ENCODE measurements at regions not wholly inside any gene's neighbourhood (a gene's known extent, or its start where the extent isn't known, plus 50 kb on each side); places are given as distances from the start of the nearest gene placed in this dataset.

GRCh38 chr20:23212464-23212995, 126.4 kb upstream of the CD93 start:
- Histone ChIP-seq H2AFZ (ENCODE audit: low read depth) (no peak overlapping the region), H3K4me3 (IDR thresholded peaks at IDR 0.05; ENCODE audit: insufficient read depth, low read depth, low read length) (no peak overlapping the region), H4K20me1 (ENCODE audit: insufficient read depth) (no peaks in the 10 kb centered on the region), H3K4me2 (no peak overlapping the region), H3K9ac (no peak overlapping the region), H3K79me2 (ENCODE audit: insufficient read depth, low read depth) (no peaks in the 10 kb centered on the region), H3K4me1 (ENCODE audit: low read depth, poor library complexity, severe bottlenecking) (no peaks in the 10 kb centered on the region), H3K27me3 (ENCODE audit: insufficient read depth, low read depth) (no peaks in the 10 kb centered on the region), H3K27ac (no peak overlapping the region), H3K36me3 (ENCODE audit: insufficient read depth) (no peaks in the 10 kb centered on the region)
- no peak for TF ChIP-seq CTCF (conservative IDR thresholded peaks at IDR 0.05; ENCODE audit: low read depth, low read length)

- H3K4me1 ChIP-seq (ENCODE audit: low read depth, poor library complexity, severe bottlenecking), result no peaks in the 10 kb centered on the region
- no peaks in the 10 kb centered on the region for H3K27me3 ChIP-seq (ENCODE audit: insufficient read depth, low read depth)
- no peak overlapping the region for H3K27ac ChIP-seq
- no peak overlapping the region for H3K9ac ChIP-seq
- no peak overlapping the region for H2AFZ ChIP-seq (ENCODE audit: low read depth)
- H3K4me2 ChIP-seq, result no peak overlapping the region
- no peaks in the 10 kb centered on the region for H3K79me2 ChIP-seq (ENCODE audit: insufficient read depth, low read depth)
- no peak for TF ChIP-seq CTCF (conservative IDR thresholded peaks at IDR 0.05; ENCODE audit: low read depth, low read length)
- H3K4me3 ChIP-seq (IDR thresholded peaks at IDR 0.05; ENCODE audit: insufficient read depth, low read depth, low read length), result no peak overlapping the region
- no peaks in the 10 kb centered on the region for H4K20me1 ChIP-seq (ENCODE audit: insufficient read depth)
- H3K36me3 ChIP-seq (ENCODE audit: insufficient read depth), result no peaks in the 10 kb centered on the region
These were observed 125.9 kb upstream of the CD93 start for GRCh38 chr20:23212011-23212410.

DNA sequence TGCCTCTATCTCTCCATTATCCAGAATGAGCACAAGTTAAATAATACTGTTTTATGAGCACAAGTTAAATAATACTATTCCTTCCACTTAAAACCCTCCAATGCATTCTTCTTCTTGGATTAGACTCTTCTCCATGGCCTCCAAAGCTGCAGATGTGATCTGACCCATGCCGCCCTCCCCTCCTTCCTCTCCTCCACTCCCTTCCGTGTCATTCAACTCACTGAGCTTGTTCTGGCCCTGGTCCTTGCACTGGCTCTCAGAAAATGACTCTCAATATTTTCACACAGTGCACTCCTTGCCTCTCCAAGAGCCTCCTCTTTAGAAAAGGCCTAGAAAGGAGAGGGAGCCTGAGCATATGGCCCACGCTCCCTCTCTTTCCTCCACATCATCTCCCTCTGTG, 125.0 kb upstream of the CD93 start:
- H2AFZ ChIP-seq (ENCODE audit: low read depth), result no peak overlapping the region
- no peaks in the 10 kb centered on the region for H3K27me3 ChIP-seq (ENCODE audit: insufficient read depth, low read depth)
- H3K9ac ChIP-seq, result no peak overlapping the region
- TF ChIP-seq CTCF (conservative IDR thresholded peaks at IDR 0.05; ENCODE audit: low read depth, low read length), result no peak
- H3K4me1 ChIP-seq (ENCODE audit: low read depth, poor library complexity, severe bottlenecking), result no peaks in the 10 kb centered on the region
- H3K27ac ChIP-seq, result no peak overlapping the region
- H3K4me3 ChIP-seq (IDR thresholded peaks at IDR 0.05; ENCODE audit: insufficient read depth, low read depth, low read length), result no peak overlapping the region
- H4K20me1 ChIP-seq (ENCODE audit: insufficient read depth), result no peaks in the 10 kb centered on the region
- no peak overlapping the region for H3K4me2 ChIP-seq
- no peaks in the 10 kb centered on the region for H3K36me3 ChIP-seq (ENCODE audit: insufficient read depth)
- no peaks in the 10 kb centered on the region for H3K79me2 ChIP-seq (ENCODE audit: insufficient read depth, low read depth)

- H3K4me2 ChIP-seq, result no peak overlapping the region
- no peaks in the 10 kb centered on the region for H3K4me1 ChIP-seq (ENCODE audit: low read depth, poor library complexity, severe bottlenecking)
- no peak overlapping the region for H3K4me3 ChIP-seq (IDR thresholded peaks at IDR 0.05; ENCODE audit: insufficient read depth, low read depth, low read length)
- H3K36me3 ChIP-seq (ENCODE audit: insufficient read depth), result no peaks in the 10 kb centered on the region
- no peaks in the 10 kb centered on the region for H3K79me2 ChIP-seq (ENCODE audit: insufficient read depth, low read depth)
- no peaks in the 10 kb centered on the region for H4K20me1 ChIP-seq (ENCODE audit: insufficient read depth)
- H3K27ac ChIP-seq, result no peak overlapping the region
- no peak for TF ChIP-seq CTCF (conservative IDR thresholded peaks at IDR 0.05; ENCODE audit: low read depth, low read length)
- no peak overlapping the region for H2AFZ ChIP-seq (ENCODE audit: low read depth)
- H3K9ac ChIP-seq, result no peak overlapping the region
- no peaks in the 10 kb centered on the region for H3K27me3 ChIP-seq (ENCODE audit: insufficient read depth, low read depth)
These were observed 121.9 kb upstream of the CD93 start for GRCh38 chr20:23207826-23208540.

Data from KMS-11 (cell line).